ENCODE measurements at regions not wholly inside any gene's neighbourhood (a gene's known extent, or its start where the extent isn't known, plus 50 kb on each side); places are given as distances from the start of the nearest gene placed in this dataset.

DNA sequence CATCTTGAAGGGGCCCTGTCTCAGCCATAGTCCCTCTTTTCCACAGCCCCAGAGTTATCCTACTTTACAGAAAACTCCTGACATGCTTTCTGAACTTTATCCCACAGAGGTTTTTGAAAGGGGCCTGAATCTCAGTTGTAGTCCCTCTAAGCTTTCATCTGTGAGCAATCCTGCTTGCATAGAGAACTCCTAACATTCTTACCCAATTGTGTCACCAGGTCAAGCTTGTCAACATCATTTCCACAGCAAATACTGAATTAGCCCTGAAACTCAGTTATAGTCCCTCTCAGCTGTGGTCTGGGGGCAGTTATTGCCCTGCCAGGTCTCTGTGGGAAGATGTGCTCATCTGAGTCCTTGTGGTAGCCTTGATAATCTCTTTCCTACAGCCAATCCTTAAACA lies 2190.3 kb upstream of the PCDH20 start:
- DNase-seq: no peak

- DNase-seq: no peak
Observed at GRCh38 chr13:63605403-63605802, 2189.8 kb upstream of the PCDH20 start.

DNA sequence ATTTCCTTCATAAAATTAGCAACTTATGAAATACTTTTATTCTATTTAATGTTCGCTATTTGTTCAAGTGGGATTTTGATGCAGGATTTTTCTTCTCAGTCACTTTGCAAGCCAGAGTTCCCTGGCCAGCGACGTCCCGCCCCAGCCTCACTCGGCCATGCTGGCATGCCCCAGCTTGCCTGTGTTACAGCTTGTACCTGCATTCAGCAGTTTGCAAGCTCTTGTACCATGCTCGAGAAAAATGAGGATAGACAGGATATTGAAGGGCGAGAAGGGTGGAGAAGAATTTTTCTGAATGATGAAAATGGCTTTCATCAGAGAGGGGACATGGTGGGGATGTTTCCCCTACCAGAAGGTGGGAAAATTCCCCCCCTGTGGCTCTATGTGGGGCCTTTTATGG lies 2180.2 kb upstream of the PCDH20 start:
- DNase-seq: no peak

DNA sequence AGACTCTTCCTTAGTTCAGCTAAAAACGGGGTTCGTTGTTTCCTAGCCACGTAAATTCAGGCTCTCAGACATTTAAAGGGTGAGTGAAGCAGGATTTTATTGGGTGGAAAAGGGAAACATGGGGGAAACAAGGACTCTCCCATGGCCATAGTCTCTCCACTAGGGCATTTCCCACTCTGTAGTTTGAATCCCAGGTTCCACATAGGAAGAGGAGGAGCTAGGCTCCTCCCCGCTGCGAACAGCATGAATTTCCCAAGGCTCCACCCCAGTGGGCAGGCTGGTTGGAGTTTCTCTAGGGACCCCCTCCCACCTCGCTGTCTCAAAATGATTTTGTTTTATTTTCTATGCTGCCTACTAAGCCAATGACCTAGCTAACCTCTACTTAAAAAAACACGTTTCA lies 2170.8 kb upstream of the PCDH20 start:
- DNase-seq: no peak

DNA sequence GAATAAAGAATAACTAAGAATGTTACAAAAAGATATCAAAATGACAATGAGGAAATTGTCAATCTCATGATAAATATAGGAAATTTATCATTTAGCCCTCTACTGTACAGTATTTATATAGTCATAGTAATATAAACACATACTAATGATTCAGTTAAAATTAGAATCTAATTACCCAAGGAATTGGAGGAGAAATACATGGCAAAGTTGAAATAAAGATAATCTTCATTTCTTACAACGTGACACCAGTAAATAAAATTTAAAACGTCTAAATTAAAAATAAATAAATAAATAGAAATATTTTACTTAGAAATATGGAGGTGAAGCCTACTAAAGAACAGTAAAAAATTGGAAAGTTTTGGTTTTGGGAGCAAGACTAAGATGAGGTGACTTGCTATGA lies 2163.1 kb upstream of the PCDH20 start:
- DNase-seq: no peak

DNA sequence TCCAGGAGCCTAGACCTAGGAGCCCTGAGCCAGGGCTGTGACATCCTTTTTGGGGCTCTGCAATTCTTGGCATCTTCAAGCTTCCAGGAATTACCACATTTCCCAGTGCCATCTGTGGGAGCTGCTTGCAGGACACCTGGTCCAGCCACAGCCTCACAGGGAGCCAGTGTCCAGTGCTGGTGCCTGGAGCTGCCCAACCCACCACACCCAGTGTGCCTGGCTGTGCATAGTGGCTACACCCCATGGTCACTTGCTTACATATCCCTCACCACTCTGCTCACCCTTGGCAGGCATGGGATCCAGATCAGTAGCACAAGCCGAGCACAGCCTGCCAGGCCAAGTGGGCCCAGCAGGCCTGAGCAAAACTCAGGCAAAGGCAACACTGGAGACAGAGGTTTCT lies 2151.4 kb upstream of the PCDH20 start:
- no peak for DNase-seq

- DNase-seq: no peak
Observed at GRCh38 chr13:63554157-63554556, 2138.5 kb upstream of the PCDH20 start.

DNA sequence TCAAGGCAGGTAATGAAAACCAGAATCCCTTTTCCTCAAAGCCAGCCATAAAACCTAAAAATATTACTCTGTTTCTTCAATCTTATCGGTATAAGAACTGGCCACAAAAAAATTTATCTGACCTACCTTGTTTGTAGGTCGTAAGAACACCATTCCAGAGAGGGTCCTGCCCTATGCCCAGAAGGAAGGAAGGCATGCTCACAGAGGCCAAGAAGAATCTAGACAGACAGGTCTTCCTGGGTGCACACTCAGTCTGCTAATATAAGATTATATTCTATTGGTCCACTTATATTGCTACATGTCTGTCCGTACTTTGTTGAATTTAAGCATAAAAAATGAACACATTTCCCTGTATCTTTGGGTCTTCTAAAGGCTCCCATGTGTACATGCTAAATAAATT lies 2136.1 kb upstream of the PCDH20 start:
- no peak for DNase-seq

- DNase-seq: no peak
Observed at GRCh38 chr13:63546524-63546923, 2130.9 kb upstream of the PCDH20 start.

DNA sequence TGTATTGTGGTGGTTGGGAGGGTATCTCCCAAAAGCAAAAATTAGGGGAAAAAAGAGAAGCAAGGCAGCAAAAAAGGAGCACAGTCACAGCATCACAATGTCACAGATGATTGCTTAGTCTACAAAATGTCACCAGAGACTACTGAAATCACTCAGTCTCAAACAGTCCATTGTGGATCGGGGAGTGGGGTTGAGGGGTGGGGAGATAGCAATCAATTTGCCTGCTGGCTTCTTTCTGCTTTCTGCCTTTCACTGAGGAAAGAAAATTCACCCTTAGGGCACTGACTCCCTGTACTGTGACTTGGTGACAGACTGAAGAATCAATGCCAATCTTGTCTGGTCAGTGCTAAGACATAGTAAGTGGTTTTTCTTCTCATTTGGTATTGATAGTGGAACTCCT lies 2127.1 kb upstream of the PCDH20 start:
- DNase-seq: no peak

DNA sequence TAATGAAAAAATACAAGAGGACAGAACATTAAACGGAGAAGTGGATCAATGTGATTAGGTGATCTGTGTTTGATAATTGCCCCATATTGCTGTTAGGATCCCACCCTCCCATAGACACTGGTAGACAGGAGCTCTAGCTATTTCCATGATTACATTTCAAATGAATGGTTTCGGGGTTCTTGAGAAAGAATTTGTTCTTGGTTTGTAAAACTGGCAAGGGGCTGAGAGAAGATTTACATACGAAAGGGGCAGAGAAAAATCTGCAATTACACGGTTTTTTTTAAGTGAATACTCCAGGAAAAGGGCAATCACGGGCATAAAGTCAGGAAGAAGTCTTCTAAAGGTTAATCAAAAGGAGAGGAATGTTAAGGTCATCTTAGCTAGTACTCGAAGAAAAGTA lies 2125.7 kb upstream of the PCDH20 start:
- no peak for DNase-seq

DNA sequence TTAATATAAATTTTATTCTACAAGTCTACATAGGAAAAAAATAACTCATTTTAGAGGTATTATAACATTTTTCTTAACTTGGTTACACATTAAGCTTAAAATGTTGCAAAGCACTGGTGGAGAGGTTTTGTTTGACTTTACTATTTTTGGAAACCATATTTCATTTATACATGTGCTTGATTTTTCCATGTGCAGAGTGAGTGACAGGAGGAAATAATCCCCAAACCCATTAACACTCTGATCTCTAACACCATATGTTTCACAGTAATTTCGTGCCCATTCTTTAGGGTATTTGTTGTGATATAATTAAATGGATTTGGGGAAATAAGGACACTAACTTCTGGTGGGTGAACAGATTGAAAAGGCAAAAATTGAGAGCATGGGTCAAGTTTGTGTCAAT lies 2124.4 kb upstream of the PCDH20 start:
- no peak for DNase-seq

GRCh38 chr13:63517371-63517770 lies 2101.7 kb upstream of the PCDH20 start:
- DNase-seq: peak; percentile 45

DNA sequence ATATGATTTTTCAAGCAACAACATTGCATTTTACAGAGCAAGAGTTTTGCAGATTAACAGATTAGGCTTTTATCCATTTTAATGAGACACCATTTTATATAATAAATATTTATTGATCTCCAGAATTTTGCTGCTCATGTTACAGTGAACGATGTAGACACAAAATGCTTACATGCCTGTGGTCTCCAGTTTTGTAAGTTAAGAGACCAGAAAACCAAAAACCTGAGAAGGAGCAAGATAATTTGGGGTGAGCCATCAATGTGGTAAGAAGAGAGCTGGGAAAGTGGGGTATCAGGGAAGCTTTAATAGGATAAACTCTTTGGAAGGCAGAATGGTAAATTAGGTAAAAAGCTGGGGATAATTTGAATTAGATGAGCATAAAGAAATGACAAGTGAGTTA lies 2100.5 kb upstream of the PCDH20 start:
- DNase-seq: no peak

GRCh38 chr13:63514886-63515285 lies 2099.2 kb upstream of the PCDH20 start:
- no peak for DNase-seq

DNA sequence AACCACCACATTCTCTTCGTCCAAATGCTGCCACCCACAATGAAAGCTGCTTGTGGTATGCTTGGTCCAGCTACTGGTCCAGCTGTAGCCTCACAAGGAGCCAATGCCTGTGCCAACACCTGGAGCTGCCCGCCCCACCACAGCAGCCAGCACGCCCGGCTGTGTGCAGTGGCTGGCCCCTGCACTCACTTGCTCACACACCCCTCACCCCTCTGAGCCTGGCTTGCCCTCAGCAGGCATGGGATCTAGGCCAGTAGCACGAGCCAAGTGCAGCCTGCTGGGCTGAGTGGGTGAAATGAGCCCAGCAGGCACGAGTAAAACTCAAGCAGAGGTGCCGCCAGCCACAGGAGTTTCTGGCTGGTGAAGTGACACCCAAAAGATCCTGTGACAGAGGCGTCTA lies 2096.4 kb upstream of the PCDH20 start:
- no peak for DNase-seq

- no peak for DNase-seq
Observed at GRCh38 chr13:63501702-63502101, 2086.1 kb upstream of the PCDH20 start.

GRCh38 chr13:63497601-63498000 lies 2082.0 kb upstream of the PCDH20 start:
- no peak for DNase-seq

- no peak for DNase-seq
Observed at GRCh38 chr13:63492604-63493003, 2077.0 kb upstream of the PCDH20 start.

GRCh38 chr13:63490149-63490548 lies 2074.5 kb upstream of the PCDH20 start:
- no peak for DNase-seq

DNA sequence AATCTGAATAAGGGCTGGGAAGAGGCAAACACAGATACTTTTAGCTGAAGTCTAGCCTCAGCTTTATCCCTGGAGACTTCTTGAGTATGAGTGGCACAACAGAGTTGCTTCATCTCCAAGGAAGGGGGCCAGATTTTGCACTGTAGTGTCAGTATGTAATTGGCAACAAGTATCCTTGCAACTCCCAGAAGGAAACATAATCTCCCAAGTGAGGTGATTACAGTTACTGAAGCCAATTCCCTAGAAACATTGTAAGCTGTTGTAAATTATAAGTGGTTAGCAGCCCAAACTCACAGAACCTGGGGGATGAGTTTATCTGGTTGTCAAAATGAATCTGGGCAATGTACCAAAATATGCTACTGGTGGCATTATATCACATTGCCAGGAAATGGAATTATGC lies 2065.7 kb upstream of the PCDH20 start:
- no peak for DNase-seq

GRCh38 chr13:63472711-63473110 lies 2057.1 kb upstream of the PCDH20 start:
- DNase-seq: no peak

DNA sequence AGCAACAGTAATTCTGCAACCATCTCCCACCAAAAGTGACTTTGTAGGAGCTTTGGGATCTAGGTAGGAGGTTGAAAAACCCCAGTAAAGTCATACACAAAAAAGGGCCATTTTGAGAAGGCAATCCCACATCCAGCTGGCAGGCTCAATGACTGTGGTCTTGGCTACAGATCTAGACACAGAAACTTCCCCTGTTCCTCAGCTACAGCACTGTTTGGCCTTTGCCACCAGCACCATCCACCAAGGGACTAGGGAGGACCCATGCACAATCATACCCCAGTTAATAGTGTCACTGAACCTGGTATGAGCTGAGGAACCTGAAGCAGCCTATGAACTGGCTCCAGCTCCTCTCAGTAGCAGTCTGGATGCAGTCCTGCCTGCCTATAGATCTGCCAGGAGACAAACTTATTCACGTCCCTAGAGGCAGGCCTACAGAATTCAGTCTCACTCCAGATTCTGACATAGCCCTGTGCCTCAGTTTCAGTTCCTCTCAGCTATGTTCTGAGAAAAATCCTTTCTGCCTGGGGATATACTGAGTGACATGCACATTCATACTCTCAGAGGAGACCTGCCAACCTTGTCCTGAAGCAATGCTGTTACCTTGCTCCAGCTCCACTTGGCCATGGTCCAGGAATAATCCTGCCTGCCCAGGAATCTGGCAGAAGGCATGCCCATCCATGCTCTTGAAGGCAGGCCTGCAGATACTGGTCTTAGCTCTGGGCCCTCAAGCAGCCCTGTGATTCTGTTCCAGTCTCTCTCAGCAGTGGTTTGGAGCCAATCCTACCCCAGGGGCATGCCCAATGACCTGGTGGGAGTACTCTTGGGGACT lies 2048.3 kb upstream of the PCDH20 start:
- DNase-seq: no peak

GRCh38 chr13:63460462-63461090 lies 2044.9 kb upstream of the PCDH20 start:
- no peak for DNase-seq

DNA sequence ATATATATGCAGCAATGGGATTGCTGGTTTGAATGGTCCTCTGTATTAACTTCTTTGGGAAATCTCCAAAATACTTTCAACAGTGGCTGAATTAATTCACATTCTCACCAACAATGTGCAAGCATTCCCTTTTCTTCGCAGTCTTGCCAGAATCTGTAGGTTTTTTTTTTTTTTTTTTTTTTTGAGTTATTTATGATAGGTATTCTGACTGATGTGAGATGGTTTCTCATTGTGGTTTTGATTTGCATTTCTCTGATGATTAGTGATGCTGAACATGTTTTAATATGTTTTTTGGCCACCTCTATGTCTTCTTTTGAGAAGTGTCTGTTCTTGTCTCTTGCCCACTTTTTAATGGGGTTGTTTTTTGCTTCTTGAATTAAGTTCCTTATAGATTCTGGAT lies 2041.5 kb upstream of the PCDH20 start:
- no peak for DNase-seq

Measured in hindlimb muscle (tissue), 1 donor.